ENCODE measurements at regions not wholly inside any gene's neighbourhood (a gene's known extent, or its start where the extent isn't known, plus 50 kb on each side); places are given as distances from the start of the nearest gene placed in this dataset.

DNA sequence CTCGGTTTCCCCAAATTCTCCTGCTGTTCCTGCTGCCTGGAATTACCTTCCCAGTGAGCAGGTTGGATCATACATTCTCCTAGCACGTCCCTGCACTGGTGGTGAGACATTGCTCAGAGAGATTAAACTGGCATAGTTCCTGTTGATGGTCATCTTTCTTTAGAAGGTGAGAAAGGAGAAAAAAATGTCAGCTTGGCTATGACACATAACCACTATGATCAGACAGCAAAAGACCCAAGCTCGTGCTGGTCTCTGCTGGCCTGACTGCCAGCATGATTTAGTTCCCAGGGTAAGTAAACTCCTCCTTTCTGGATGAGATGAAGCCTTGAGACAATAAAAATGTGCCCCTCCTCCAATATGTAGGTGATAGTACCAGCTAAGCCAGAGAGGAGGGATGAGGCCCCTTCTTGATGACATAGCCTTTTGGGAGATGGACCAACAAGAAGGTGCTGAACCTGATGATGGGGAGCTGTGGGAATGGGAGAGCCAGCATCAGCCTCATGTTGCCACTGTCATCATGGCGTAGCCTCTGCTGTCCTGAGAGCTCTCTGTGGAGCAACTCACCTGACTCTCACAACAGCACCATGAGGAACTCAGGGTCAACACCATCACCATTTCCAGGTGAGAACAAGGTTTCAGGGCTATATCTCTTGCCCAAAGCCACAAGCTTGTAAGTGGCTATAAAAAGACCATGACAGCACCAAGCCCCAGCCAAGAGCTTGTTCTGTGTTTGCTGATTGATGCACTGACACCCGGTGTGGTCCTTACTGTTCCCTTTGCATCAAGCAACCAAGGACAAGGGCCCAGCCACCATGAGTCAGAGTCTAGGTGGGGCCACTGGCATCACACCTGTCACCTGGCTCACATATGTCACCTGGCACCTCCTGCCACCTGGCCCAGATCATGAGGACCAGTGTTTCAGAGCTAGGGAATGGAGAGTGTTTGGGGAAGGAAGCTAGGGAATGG is 200.0 kb downstream of the MATN1 start:
- no peak overlapping the region for H3K4me3 ChIP-seq (ENCODE audit: control insufficient read depth, low read depth, low read length)
- TF ChIP-seq CTCF (IDR thresholded peaks at IDR 0.05; ENCODE audit: control insufficient read depth, insufficient read depth, low read depth, low read length, missing control alignments), result no peak
- DNase-seq (ENCODE audit: low read depth), result peak; percentile 72

DNA sequence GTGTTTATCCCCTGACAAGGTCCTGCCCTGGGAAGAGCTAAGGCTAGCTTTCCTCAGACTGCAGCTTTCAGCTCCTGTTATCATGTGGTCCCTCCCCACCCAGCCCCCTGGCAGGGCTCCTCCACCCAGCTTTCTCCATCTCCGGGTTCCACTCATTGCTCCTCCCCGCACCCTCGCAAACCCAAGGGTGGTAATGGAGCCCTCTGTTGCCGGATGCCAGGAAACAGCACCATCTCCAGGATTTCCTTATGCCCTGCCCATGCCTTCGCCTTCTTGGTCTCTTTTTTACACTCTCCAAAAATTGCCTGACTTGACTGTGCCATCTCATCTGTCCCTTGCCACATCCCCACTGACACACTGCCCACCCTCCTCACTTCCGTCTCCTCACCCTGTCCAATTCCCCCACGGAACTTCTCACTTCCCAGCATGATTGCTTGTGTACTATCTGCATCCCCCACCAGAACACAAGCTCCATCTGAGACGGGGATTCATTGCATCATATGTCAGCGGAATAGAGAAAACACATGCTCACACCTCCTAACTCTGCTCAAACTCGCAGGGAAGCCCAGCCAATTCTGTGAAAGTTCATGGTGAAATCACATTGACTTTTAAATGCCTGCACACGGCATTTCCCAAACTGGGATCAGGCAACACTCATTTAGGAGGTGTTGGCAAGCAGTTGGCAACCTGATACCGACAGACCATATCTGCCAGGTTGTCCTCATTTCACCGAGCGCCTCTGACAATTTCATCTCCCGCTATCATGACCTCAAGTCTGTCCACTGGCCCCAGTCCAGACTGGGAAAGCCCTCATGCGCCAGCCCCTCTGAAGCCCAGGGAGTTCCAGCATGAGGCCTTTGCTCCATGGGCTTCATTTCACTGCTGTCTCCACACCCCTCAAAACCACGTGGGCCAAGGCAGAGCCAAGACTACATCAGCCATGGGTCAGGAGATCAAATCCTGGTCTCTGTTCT is 201.1 kb downstream of the MATN1 start:
- no peak overlapping the region for H3K4me3 ChIP-seq (ENCODE audit: control insufficient read depth, low read depth, low read length)
- TF ChIP-seq CTCF (IDR thresholded peaks at IDR 0.05; ENCODE audit: control insufficient read depth, insufficient read depth, low read depth, low read length, missing control alignments), result no peak
- peak; percentile 72 for DNase-seq (ENCODE audit: low read depth)

- DNase-seq (ENCODE audit: low read depth), result no peak
- H3K4me3 ChIP-seq (ENCODE audit: control insufficient read depth, low read depth, low read length), result no peak overlapping the region
- TF ChIP-seq CTCF (IDR thresholded peaks at IDR 0.05; ENCODE audit: control insufficient read depth, insufficient read depth, low read depth, low read length, missing control alignments), result no peak
Measured at GRCh38 chr1:30521261-30521865, 202.0 kb downstream of the MATN1 start.

DNA sequence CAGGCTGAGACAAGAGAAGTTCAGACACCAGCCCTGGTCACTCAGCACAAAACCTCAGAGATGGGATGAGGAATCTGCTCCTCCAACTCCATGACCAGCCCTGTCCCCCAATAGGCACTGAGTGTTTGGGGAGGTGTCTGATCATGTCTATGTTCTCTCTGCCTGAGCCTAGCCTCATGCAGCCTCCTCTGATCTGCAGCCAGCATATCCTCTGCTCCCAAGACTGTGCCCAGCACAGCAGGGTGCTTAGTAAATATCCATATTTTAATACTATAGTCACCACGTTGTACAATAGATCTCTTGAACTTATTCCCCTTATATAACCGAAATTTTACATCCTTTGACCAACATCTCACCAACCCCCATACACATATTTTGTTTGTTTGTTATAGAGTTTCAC is 202.9 kb downstream of the MATN1 start:
- TF ChIP-seq CTCF (IDR thresholded peaks at IDR 0.05; ENCODE audit: control insufficient read depth, insufficient read depth, low read depth, low read length, missing control alignments), result no peak
- DNase-seq (ENCODE audit: low read depth), result no peak

GRCh38 chr1:30519201-30519763 is 204.1 kb downstream of the MATN1 start:
- no peak for TF ChIP-seq CTCF (IDR thresholded peaks at IDR 0.05; ENCODE audit: control insufficient read depth, insufficient read depth, low read depth, low read length, missing control alignments)
- no peak for DNase-seq (ENCODE audit: low read depth)
- H3K4me3 ChIP-seq (ENCODE audit: control insufficient read depth, low read depth, low read length), result no peak overlapping the region

More for the DNA sequence above, 202.9 kb downstream of the MATN1 start:
- H3K4me3 ChIP-seq (ENCODE audit: control insufficient read depth, low read depth, low read length), result no peak overlapping the region

DNA sequence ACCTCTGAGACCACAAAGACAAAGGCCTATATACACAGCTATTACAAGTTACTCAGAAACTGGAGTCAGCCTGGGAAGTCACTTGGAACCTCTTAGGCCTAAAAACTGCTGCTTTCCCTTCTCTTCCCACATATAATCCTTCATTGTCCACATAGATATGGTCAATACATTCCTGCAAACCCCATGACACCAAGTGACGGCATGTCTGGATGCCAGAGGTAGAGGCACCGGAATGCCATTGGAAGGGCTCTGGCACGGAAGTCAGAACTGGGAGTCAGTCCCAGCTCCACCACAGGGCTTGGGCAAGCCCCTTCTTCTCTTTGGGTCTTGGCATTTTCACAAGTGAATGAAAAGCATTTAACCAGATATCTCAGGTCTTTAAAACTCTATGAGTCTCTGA is 204.7 kb downstream of the MATN1 start:
- DNase-seq (ENCODE audit: low read depth), result no peak
- H3K4me3 ChIP-seq (ENCODE audit: control insufficient read depth, low read depth, low read length), result no peak overlapping the region
- no peak for TF ChIP-seq CTCF (IDR thresholded peaks at IDR 0.05; ENCODE audit: control insufficient read depth, insufficient read depth, low read depth, low read length, missing control alignments)

All from AG09309 (cell line).